H1 (cell line): ENCODE measurements at regions not wholly inside any gene's neighbourhood (a gene's known extent, or its start where the extent isn't known, plus 50 kb on each side); places are given as distances from the start of the nearest gene placed in this dataset.
A peak's percentile ranks its signal among the peaks of the same experiment; 100 is the strongest.

Experiments used
- ATF3 ChIP-seq: IDR thresholded peaks from 2 replicates; pipeline ENCODE4 v1.6.1; 2011; ENCODE audit warnings: low read depth, mild to moderate bottlenecking, low read length; ENCODE audit not compliant: insufficient read depth
- E2F6 ChIP-seq: IDR thresholded peaks from 2 replicates; pipeline ENCODE4 v1.6.1; 2012; ENCODE audit warnings: inconsistent platforms
- HDAC2 ChIP-seq, 2 experiments: fragments of 300-600 bp in 1 of 2; sonication (generic) in 1 of 2; IDR thresholded peaks; 2 replicates each; pipeline ENCODE4 v1.6.1; 2011 to 2012; ENCODE audit warnings: low read depth in 2 of 2, low read length in 2 of 2, mild to moderate bottlenecking in 2 of 2, moderate library complexity in 2 of 2, borderline replicate concordance in 1 of 2, inconsistent platforms in 1 of 2
- MAX ChIP-seq: IDR thresholded peaks from 2 replicates; pipeline ENCODE4 v1.6.1; 2012; ENCODE audit warnings: inconsistent platforms
- POU5F1 ChIP-seq: IDR thresholded peaks from 2 replicates; pipeline ENCODE4 v1.6.1; 2011; ENCODE audit warnings: low read depth, mild to moderate bottlenecking, low read length, moderate library complexity
- RAD21 ChIP-seq, 2 experiments: IDR thresholded peaks in 1 of 2; conservative IDR thresholded peaks in 1 of 2; 2 replicates each; pipeline ENCODE4 v1.6.1; 2011; ENCODE audit warnings: low read depth in 2 of 2, low read length in 2 of 2, improper control_type of control experiment in 1 of 2, inconsistent platforms in 1 of 2, mild to moderate bottlenecking in 1 of 2, moderate library complexity in 1 of 2
- SAP30 ChIP-seq: fragments of 300-600 bp; sonication (generic); IDR thresholded peaks from 2 replicates; pipeline ENCODE4 v1.7.1; 2012; ENCODE audit warnings: low read length, moderate library complexity, mild to moderate bottlenecking, inconsistent platforms; ENCODE audit not compliant: insufficient read depth, insufficient replicate concordance
- TAF1 ChIP-seq: IDR thresholded peaks from 2 replicates; pipeline ENCODE4 v1.6.1; 2011; ENCODE audit warnings: mild to moderate bottlenecking, low read depth, low read length
- YY1 ChIP-seq: IDR thresholded peaks from 2 replicates; pipeline ENCODE4 v1.6.1; 2011; ENCODE audit warnings: low read depth, mild to moderate bottlenecking, low read length

GRCh38 chr15:85897895-85898717 lies 103.4 kb upstream of the KLHL25 start (continued):
- peak; percentile 0 to 5; a peak in 1 of 4 replicates for TF ChIP-seq RAD21 (IDR thresholded peaks at IDR 0.05 in 1 of 2, conservative IDR thresholded peaks at IDR 0.05 in 1 of 2; ENCODE audit: low read depth in 2 of 2, low read length in 2 of 2)
- TF ChIP-seq ATF3, result no peak
- peak; percentile 86 for TF ChIP-seq POU5F1
- TF ChIP-seq HDAC2 (IDR thresholded peaks at IDR 0.05; ENCODE audit: borderline replicate concordance in 1 of 2, low read depth in 2 of 2, low read length in 2 of 2), result peak; percentile 37 to 67; a peak in 1 of 4 replicates
- no peak for TF ChIP-seq E2F6
- TF ChIP-seq SAP30, result no peak
- TF ChIP-seq TAF1, result 0 out of 2 replicates have a peak, but pooled peaks have one; percentile 16
- no peak for TF ChIP-seq YY1
- TF ChIP-seq MAX, result peak; percentile 5; the same call in 1 of the 2 replicates
